ENCODE measurements at regions not wholly inside any gene's neighbourhood (a gene's known extent, or its start where the extent isn't known, plus 50 kb on each side); places are given as distances from the start of the nearest gene placed in this dataset.

DNA sequence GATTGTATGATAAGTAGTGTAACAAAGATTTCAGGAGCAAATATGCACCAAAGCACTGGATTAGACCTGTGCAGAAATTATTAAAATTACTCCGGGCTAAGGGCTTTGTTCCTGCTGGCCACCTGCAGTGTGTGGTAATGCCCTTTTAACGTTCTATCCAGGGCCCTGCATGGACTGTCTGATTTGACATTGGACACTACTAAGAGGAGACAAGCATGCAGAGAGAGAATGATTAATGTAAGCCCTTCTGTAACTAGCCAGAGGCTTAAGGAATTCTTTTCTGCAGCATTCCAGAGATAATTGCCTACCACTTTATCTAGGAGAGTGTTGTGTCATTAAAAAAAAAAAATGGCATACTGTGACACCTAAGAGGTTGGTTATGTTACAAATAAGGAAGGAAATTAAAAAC lies 117.0 kb downstream of the PCDH7 start:
- TF ChIP-seq, protein P1, sequence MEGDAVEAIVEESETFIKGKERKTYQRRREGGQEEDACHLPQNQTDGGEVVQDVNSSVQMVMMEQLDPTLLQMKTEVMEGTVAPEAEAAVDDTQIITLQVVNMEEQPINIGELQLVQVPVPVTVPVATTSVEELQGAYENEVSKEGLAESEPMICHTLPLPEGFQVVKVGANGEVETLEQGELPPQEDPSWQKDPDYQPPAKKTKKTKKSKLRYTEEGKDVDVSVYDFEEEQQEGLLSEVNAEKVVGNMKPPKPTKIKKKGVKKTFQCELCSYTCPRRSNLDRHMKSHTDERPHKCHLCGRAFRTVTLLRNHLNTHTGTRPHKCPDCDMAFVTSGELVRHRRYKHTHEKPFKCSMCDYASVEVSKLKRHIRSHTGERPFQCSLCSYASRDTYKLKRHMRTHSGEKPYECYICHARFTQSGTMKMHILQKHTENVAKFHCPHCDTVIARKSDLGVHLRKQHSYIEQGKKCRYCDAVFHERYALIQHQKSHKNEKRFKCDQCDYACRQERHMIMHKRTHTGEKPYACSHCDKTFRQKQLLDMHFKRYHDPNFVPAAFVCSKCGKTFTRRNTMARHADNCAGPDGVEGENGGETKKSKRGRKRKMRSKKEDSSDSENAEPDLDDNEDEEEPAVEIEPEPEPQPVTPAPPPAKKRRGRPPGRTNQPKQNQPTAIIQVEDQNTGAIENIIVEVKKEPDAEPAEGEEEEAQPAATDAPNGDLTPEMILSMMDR (IDR thresholded peaks at IDR 0.05; ENCODE audit: low read depth, low read length): no peak
- DNase-seq (ENCODE audit: extremely low read depth, low read depth): no peak

- TF ChIP-seq, protein P1 (IDR thresholded peaks at IDR 0.05; ENCODE audit: low read depth, low read length): no peak
- no peak for DNase-seq (ENCODE audit: extremely low read depth, low read depth)
Measured at GRCh38 chr4:30837861-30838260, 117.7 kb downstream of the PCDH7 start.

- TF ChIP-seq, protein P1 (IDR thresholded peaks at IDR 0.05; ENCODE audit: low read depth, low read length): no peak
- no peak for DNase-seq (ENCODE audit: extremely low read depth, low read depth)
Measured at GRCh38 chr4:30838331-30838730, 118.2 kb downstream of the PCDH7 start.

DNA sequence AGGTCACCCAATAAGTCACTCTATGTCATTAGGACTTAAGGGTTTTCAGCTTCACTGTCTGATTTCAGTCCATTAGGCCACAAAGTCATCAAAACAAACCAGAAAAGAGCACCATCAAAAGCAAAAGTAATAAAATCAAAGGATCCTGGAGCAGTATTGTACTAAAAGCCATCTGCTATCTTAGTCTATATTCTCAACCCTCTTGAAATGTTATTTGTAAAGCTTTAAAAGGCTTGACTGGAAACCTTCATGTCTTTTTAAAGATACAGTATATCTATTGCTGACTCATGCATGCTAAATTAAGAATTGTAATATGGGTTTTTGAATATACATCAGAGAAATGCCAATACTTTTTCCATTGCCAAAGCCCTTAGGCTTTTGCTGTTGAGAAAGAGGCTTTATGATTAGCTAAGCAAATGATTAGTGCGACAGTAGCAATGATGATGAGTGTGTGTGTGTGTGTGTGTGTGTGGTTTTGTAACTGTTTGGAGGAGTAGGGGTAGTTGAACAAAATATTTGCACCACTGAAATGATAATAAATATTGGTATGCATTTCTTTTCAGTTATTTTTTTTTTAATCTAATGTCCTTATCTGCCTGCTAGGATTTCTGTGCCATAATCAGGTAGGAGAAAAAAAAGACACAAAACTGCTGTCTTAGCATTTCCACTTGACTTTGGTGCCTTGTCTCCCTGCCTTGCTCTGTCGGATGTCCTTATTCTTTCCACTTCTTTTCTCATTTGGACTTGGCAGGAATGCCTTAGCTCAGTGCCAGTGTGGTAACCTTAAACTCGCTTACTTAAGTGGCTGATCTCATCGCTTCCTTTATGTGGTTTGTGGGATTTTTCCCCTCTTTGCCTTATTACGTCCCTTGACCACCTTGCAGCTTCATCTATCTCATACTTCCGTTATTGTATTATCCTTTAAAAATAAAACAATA lies 119.7 kb downstream of the PCDH7 start:
- no peak for DNase-seq (ENCODE audit: extremely low read depth, low read depth)
- TF ChIP-seq, protein P1 (IDR thresholded peaks at IDR 0.05; ENCODE audit: low read depth, low read length): no peak

GRCh38 chr4:30840571-30840970 lies 120.4 kb downstream of the PCDH7 start:
- no peak for DNase-seq (ENCODE audit: extremely low read depth, low read depth)
- TF ChIP-seq, protein P1 (IDR thresholded peaks at IDR 0.05; ENCODE audit: low read depth, low read length): no peak

DNA sequence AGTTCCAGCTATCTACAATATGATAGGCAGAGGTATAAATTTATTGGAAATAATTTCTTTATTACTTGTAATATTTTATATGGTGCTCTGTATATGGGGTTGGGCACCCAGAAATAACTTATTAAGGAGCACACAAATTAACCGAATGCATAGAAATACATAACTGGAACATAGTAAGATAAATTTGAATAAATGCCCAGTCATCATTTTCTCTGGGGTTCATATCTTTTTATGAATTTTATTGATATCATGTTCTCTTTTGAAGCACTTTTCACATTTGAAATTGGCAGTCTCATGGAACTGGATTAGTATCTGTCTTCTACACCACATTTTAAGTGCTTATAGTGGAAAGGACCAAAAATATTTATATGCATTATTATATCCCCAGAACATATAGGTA lies 122.0 kb downstream of the PCDH7 start:
- no peak for DNase-seq (ENCODE audit: extremely low read depth, low read depth)
- TF ChIP-seq, protein P1 (IDR thresholded peaks at IDR 0.05; ENCODE audit: low read depth, low read length): no peak

DNA sequence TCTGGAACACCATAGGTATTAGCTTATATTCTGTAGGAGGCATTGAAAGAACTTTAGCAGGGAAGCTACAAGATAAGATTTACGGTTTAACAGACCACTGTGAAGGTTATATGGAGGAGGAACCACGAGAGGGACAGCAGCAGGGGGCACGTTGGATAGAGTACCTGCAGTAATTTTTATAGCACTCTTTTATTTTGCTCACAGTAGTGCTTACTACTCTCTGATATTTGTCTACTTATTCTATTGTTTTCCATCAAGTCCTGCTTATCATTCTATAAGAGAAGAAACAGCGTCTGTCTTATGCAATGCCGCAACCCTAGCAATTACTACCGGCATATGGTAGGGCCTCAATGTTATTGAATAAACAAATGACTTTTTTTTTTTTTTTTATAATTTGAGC lies 122.5 kb downstream of the PCDH7 start:
- DNase-seq (ENCODE audit: extremely low read depth, low read depth): no peak
- TF ChIP-seq, protein P1 (IDR thresholded peaks at IDR 0.05; ENCODE audit: low read depth, low read length): no peak
